ENCODE measurements at regions not wholly inside any gene's neighbourhood (a gene's known extent, or its start where the extent isn't known, plus 50 kb on each side); places are given as distances from the start of the nearest gene placed in this dataset.
A peak's percentile ranks its signal among the peaks of the same experiment; 100 is the strongest.

- TF ChIP-seq CTCF (IDR thresholded peaks at IDR 0.05): peak in 3 of 7 experiments; percentile 8 to 35 (median 25)
- TF ChIP-seq POLR2A (IDR thresholded peaks at IDR 0.05): no peak
Measured at GRCh38 chr10:35781643-35782035, 139.5 kb upstream of the FZD8 start.
